PFSK-1 (cell line): ENCODE measurements at regions not wholly inside any gene's neighbourhood (a gene's known extent, or its start where the extent isn't known, plus 50 kb on each side); places are given as distances from the start of the nearest gene placed in this dataset.

Experiments used
- FOXP2 ChIP-seq: optimal IDR thresholded peaks from 2 replicates; pipeline ENCODE3; 2011; ENCODE audit warnings: borderline replicate concordance, control low read depth, inconsistent platforms; ENCODE audit not compliant: insufficient read depth; ENCODE audit errors: extremely low read length, extremely low read depth
- POLR2AphosphoS5 ChIP-seq: IDR thresholded peaks from 2 replicates; pipeline ENCODE4 v1.6.1; 2012; ENCODE audit warnings: low read depth, mild to moderate bottlenecking, control low read depth, low read length, moderate library complexity
- REST ChIP-seq, 2 experiments: IDR thresholded peaks; 2 replicates each; pipeline versions ENCODE4 v1.6.1 to v1.8.0; 2011 to 2012; ENCODE audit warnings: low read depth in 2 of 2, low read length in 2 of 2, control low read depth in 1 of 2, inconsistent platforms in 1 of 2, mild to moderate bottlenecking in 1 of 2, moderate library complexity in 1 of 2; ENCODE audit not compliant: insufficient read depth in 1 of 2
- SIN3A ChIP-seq: IDR thresholded peaks from 2 replicates; pipeline ENCODE4 v1.6.1; 2012; ENCODE audit warnings: mild to moderate bottlenecking, low read length, moderate library complexity, borderline replicate concordance; ENCODE audit not compliant: insufficient read depth
- TAF1 ChIP-seq: IDR thresholded peaks from 2 replicates; pipeline ENCODE4 v1.6.1; 2012; ENCODE audit warnings: low read length, control low read depth, borderline replicate concordance; ENCODE audit not compliant: insufficient read depth

GRCh38 chr3:99503350-99503749 lies 135.0 kb upstream of the COL8A1 start:
- TF ChIP-seq SIN3A (no peak), POLR2AphosphoS5 (no peak), REST (IDR thresholded peaks at IDR 0.05; ENCODE audit: insufficient read depth in 1 of 2, low read depth in 2 of 2, low read length in 2 of 2) (no peak), FOXP2 (no peak), TAF1 (no peak)
